Esophagus muscularis mucosa (tissue), 3 donors: ENCODE measurements at regions not wholly inside any gene's neighbourhood (a gene's known extent, or its start where the extent isn't known, plus 50 kb on each side); places are given as distances from the start of the nearest gene placed in this dataset.
"Not testable (repeated sequence)": the region's sequence is repeated elsewhere in the genome, so short reads cannot be mapped to it uniquely, and the experiment has no call there.

ENCODE experiments used
- POLR2A ChIP-seq: fragments of 450-650 bp; IDR thresholded peaks from one replicate; pipeline ENCODE4 v1.6.1; 2017; ENCODE audit warnings: antibody characterized with exemption, moderate library complexity, mild to moderate bottlenecking, low read depth
- TF ChIP-seq, protein P1 (sequence below), 3 experiments: fragments of 200-600 bp in 2 of 3; fragments of 450-650 bp in 1 of 3; sonication (generic) in 2 of 3; IDR thresholded peaks; one replicate each; pipeline ENCODE4 v1.5.1; 2017 to 2019; ENCODE audit warnings: antibody characterized with exemption in 3 of 3, mild to moderate bottlenecking in 2 of 3, moderate library complexity in 1 of 3

DNA sequence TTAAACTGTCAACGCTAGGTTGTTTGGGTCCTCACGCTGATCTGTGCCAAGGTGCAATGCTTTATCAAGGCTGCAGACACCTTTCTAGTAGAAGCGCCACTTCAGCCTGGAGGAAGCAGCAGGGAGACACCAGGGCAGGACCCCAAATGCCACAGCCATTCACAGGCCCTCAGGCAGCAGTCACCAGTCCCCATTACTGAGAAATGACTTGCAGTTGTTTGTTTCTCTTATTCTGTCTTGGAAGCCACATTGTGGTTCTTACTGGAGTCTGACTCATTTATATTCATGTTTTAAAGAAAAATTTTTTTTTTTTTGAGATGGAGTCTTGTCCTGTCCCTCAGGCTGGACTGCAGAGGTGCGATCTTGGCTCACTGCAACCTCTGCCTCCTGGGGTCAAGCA lies 328.9 kb upstream of the ANKRD20A1 start:
- TF ChIP-seq, protein P1, sequence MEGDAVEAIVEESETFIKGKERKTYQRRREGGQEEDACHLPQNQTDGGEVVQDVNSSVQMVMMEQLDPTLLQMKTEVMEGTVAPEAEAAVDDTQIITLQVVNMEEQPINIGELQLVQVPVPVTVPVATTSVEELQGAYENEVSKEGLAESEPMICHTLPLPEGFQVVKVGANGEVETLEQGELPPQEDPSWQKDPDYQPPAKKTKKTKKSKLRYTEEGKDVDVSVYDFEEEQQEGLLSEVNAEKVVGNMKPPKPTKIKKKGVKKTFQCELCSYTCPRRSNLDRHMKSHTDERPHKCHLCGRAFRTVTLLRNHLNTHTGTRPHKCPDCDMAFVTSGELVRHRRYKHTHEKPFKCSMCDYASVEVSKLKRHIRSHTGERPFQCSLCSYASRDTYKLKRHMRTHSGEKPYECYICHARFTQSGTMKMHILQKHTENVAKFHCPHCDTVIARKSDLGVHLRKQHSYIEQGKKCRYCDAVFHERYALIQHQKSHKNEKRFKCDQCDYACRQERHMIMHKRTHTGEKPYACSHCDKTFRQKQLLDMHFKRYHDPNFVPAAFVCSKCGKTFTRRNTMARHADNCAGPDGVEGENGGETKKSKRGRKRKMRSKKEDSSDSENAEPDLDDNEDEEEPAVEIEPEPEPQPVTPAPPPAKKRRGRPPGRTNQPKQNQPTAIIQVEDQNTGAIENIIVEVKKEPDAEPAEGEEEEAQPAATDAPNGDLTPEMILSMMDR (IDR thresholded peaks at IDR 0.05), result not testable (repeated sequence)
- not testable (repeated sequence) for TF ChIP-seq POLR2A
